RCC 7860 (cell line): ENCODE measurements at regions not wholly inside any gene's neighbourhood (a gene's known extent, or its start where the extent isn't known, plus 50 kb on each side); places are given as distances from the start of the nearest gene placed in this dataset.
A peak's percentile ranks its signal among the peaks of the same experiment; 100 is the strongest.
"Not testable (repeated sequence)": the region's sequence is repeated elsewhere in the genome, so short reads cannot be mapped to it uniquely, and the experiment has no call there.

Source experiments
- DNase-seq: peaks from one replicate; pipeline ENCODE4 v3.0.0-alpha.2; 2015; ENCODE audit warnings: low spot score
- FAIRE-seq: peaks from 2 replicates; lab custom pipeline; 2012; peaks lifted over from hg19 to GRCh38; lab: Jason Lieb, UNC

DNA sequence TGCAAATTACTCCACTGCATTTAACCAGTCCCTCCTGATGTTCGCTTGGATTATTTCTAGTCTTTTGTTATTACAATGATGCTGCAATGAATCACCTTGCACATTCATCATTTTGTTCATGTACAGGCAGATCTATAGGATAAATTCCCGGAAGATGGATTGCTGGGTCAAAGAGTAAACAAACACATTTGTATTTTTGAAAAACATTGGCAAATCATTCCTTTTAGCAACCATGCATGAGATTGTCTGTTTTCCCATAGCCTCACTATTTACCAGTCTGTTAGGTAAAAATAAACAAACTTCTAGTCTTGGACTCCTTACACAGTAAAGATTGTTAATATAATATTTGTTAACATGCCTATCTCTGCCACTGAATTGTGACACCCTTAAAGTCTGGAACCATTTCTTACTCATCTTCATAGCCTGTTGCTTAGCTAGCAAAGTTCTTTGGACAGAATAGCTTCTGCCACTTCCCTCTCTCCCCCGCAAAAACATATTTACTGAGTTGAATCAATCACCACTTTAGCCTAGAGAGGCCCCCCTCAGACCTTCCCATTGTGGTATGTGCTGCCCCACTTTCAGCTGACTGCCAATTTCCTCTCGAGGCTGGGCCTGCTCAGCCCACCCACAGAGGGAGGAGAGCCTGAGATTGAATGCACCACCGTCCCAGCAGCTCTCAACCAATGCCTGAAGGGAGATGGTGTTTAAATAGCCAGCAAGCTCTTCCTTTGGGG lies 108.4 kb upstream of the ATXN3L start:
- peak; percentile 92 for FAIRE-seq
- DNase-seq: peak; percentile 79

GRCh38 chrX:13427441-13428052 lies 107.7 kb upstream of the ATXN3L start:
- FAIRE-seq (no peak), DNase-seq (no peak)

DNA sequence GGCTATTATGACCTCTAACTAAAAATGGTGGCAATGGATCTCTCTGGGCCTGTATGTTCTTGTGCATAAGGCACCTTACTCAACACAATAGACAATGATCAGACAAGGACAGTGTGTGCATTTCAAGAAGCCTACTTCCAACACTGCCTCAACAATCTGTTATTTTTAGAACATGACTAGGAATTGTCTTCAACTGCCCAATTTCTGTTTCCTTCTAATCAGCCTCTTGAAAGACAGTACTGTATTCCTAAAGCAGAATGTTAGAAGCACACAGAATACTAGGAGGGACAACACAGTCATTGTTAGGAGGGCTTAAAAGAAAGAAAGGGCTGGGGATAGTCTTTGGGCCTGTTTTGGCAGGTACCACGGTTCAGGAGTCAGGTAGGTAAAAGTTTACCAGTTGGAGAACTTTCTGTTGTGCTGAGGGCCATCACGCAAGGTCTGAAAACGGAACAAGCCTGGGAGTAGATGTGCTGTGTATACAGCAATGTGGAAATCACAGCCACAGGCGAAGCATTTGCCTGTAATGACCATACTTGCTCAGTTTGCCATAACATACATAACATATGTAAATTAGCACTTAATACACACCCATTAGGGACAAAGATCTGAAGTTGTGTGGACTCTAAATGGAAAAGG lies 100.8 kb upstream of the ATXN3L start:
- FAIRE-seq (no peak), DNase-seq (no peak)

DNA sequence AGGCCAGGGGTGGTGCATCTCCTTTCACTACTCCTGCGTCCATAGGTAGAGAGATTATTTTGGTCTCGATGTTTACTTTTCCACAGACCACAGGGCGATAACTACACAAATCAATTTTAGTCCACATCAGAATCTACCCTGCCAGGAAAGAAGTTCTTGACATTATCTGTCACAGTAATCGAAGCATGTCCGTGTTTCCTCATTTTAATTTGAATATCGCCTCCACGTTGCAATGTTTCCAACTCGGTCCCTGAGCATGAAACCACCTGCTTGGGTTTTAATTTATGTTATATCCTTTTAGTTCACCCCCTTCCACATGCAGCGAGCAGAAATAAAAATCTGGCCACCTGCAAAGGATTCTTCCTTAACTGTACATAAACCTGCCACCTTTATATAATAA lies 100.1 kb upstream of the ATXN3L start:
- FAIRE-seq: no peak
- no peak for DNase-seq

GRCh38 chrX:13419276-13419675 lies 99.4 kb upstream of the ATXN3L start:
- no peak for FAIRE-seq

GRCh38 chrX:13418126-13419097 lies 98.6 kb upstream of the ATXN3L start:
- DNase-seq (peak; percentile 76), FAIRE-seq (peak; percentile 81)

More at GRCh38 chrX:13419276-13419675, 99.4 kb upstream of the ATXN3L start:
- DNase-seq: no peak

- no peak for FAIRE-seq
- no peak for DNase-seq
Measured at GRCh38 chrX:13415509-13415908, 95.7 kb upstream of the ATXN3L start.

- no peak for FAIRE-seq
- no peak for DNase-seq
Measured at GRCh38 chrX:13414006-13414647, 94.3 kb upstream of the ATXN3L start.

DNA sequence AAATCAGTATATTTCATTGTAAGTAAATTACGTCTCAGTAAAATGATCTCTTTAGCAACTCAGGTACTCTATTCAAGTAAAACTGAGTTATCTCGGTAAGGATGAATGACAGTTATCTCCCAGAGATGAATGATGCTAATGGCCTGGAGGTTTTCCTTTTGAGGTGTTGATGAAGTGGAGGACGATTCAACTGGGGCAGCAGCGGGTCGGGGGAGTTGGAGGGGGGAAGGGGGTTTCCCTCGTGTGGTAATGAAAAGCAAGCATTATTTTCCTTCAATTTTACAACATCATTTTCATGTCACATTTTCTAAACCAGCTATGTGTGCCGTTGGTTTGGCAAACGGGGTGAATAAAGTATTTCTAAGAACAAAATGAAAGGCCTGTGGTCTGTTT lies 92.4 kb upstream of the ATXN3L start:
- FAIRE-seq (no peak), DNase-seq (no peak)

GRCh38 chrX:13411496-13412207 lies 91.8 kb upstream of the ATXN3L start:
- FAIRE-seq: no peak
- no peak for DNase-seq

- FAIRE-seq: not testable (repeated sequence)
Measured at GRCh38 chrX:13408599-13408998, 88.7 kb upstream of the ATXN3L start.

GRCh38 chrX:13404777-13405176 lies 84.9 kb upstream of the ATXN3L start:
- DNase-seq, FAIRE-seq: not testable (repeated sequence)

More at GRCh38 chrX:13408599-13408998, 88.7 kb upstream of the ATXN3L start:
- DNase-seq: not testable (repeated sequence)

DNA sequence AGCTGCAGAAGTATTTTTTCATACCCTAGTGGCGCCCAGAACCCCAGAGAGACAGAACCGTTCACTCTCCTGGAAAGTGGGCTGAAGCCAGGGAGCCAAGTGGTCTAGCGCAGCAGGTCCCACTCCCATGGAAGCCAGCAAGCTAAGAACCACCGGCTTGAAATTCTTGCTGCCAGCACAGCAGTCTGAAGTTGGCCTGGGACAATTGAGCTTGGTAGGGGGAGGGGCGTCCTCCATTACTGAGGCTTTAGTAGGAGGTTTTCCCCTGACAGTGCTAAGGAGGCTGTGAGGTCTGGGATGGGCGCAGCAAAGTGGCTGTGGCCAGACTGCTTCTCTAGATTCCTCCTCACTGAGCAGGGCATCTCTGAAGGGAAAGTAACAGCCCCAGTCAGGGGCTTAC lies 84.5 kb upstream of the ATXN3L start:
- FAIRE-seq (no peak), DNase-seq (no peak)

DNA sequence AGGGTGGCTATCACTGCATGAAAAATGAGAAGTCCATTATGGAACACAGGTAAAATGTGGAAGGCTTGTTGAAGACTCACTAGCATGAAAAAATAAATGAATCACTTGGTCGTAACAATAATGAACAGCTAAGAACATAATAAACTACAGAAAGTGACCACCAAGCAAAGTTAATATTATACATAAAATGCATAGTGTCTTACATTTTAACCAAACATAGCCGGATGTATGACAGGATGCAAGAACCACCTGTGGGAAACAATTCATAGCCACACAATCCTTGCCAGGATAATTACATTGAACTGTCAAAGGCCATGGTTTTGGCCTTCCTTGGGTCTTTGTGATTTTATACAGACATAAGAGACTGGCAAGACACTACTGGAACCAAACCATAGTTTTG lies 81.9 kb upstream of the ATXN3L start:
- FAIRE-seq (peak; percentile 87), DNase-seq (peak; percentile 29)

DNA sequence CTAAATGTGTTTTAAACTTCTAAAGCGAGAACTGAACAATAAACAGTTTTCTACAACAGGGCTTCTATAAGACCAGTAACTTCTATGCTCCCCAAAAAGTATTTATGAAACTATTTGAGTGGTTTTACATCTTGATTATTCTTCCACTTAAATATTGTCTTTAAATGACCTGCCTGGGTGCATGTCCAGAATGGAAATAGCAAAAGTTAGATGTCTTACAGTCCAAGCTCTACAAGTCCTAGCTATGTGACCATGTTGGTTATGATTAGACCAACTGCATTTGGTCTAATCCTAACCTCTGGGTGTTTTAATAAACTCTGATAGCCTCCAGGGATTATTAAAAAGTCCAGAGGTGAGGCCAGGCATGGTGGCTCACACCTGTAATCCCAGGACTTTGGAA lies 79.0 kb upstream of the ATXN3L start:
- FAIRE-seq: no peak
- DNase-seq: no peak

GRCh38 chrX:13397878-13398818 lies 78.3 kb upstream of the ATXN3L start:
- FAIRE-seq: peak; percentile 99

GRCh38 chrX:13396924-13397323 lies 77.1 kb upstream of the ATXN3L start:
- FAIRE-seq (peak; percentile 84), DNase-seq (peak; percentile 66)

More at GRCh38 chrX:13397878-13398818, 78.3 kb upstream of the ATXN3L start:
- DNase-seq: peak; percentile 98

- FAIRE-seq (no peak), DNase-seq (no peak)
Measured at GRCh38 chrX:13389501-13389900, 69.6 kb upstream of the ATXN3L start.
